ENCODE measurements at regions not wholly inside any gene's neighbourhood (a gene's known extent, or its start where the extent isn't known, plus 50 kb on each side); places are given as distances from the start of the nearest gene placed in this dataset.

DNA sequence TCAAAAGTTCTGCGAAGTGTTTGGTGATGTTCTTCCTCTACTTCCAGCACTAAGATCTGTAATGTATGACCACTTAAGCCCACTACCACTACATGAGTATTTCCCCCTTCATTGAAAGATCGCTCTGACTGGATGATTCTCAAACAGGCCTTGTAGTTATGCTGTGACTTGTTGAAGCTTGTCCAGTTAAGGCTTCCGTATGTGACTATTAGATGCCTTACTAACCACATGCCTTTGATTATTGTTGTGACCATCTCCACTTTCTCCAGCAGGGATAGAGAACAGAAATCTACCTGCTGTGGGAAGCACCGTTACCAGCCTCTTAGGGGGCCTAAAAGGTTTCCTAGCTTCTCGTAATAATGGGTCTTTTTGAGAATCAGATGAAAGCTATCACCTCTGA lies 81.1 kb downstream of the NOC3L start:
- TF ChIP-seq SIN3A (IDR thresholded peaks at IDR 0.05; ENCODE audit: low read depth) (no peak), POLR2A (IDR thresholded peaks at IDR 0.05; ENCODE audit: borderline replicate concordance, extremely low read depth, insufficient read depth, insufficient read length) (no peak), EZH2 (IDR thresholded peaks at IDR 0.05) (no peak), ELF1 (IDR thresholded peaks at IDR 0.05; ENCODE audit: borderline replicate concordance, low read depth) (no peak), POLR2AphosphoS5 (IDR thresholded peaks at IDR 0.05; ENCODE audit: low read depth, low read length) (no peak), ZFX (IDR thresholded peaks at IDR 0.05) (no peak), ZNF274 (IDR thresholded peaks at IDR 0.05; ENCODE audit: low read depth, low read length) (no peak), CEBPB (IDR thresholded peaks at IDR 0.05; ENCODE audit: low read depth) (no peak)
- TF ChIP-seq, protein P1, sequence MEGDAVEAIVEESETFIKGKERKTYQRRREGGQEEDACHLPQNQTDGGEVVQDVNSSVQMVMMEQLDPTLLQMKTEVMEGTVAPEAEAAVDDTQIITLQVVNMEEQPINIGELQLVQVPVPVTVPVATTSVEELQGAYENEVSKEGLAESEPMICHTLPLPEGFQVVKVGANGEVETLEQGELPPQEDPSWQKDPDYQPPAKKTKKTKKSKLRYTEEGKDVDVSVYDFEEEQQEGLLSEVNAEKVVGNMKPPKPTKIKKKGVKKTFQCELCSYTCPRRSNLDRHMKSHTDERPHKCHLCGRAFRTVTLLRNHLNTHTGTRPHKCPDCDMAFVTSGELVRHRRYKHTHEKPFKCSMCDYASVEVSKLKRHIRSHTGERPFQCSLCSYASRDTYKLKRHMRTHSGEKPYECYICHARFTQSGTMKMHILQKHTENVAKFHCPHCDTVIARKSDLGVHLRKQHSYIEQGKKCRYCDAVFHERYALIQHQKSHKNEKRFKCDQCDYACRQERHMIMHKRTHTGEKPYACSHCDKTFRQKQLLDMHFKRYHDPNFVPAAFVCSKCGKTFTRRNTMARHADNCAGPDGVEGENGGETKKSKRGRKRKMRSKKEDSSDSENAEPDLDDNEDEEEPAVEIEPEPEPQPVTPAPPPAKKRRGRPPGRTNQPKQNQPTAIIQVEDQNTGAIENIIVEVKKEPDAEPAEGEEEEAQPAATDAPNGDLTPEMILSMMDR (IDR thresholded peaks at IDR 0.05 in 2 of 3, conservative IDR thresholded peaks at IDR 0.05 in 1 of 3; ENCODE audit: borderline replicate concordance in 1 of 3, insufficient read depth in 1 of 3, low read depth in 2 of 3, low read length in 2 of 3): no peak
- TF ChIP-seq, protein P2, sequence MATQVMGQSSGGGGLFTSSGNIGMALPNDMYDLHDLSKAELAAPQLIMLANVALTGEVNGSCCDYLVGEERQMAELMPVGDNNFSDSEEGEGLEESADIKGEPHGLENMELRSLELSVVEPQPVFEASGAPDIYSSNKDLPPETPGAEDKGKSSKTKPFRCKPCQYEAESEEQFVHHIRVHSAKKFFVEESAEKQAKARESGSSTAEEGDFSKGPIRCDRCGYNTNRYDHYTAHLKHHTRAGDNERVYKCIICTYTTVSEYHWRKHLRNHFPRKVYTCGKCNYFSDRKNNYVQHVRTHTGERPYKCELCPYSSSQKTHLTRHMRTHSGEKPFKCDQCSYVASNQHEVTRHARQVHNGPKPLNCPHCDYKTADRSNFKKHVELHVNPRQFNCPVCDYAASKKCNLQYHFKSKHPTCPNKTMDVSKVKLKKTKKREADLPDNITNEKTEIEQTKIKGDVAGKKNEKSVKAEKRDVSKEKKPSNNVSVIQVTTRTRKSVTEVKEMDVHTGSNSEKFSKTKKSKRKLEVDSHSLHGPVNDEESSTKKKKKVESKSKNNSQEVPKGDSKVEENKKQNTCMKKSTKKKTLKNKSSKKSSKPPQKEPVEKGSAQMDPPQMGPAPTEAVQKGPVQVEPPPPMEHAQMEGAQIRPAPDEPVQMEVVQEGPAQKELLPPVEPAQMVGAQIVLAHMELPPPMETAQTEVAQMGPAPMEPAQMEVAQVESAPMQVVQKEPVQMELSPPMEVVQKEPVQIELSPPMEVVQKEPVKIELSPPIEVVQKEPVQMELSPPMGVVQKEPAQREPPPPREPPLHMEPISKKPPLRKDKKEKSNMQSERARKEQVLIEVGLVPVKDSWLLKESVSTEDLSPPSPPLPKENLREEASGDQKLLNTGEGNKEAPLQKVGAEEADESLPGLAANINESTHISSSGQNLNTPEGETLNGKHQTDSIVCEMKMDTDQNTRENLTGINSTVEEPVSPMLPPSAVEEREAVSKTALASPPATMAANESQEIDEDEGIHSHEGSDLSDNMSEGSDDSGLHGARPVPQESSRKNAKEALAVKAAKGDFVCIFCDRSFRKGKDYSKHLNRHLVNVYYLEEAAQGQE (IDR thresholded peaks at IDR 0.05; ENCODE audit: low read depth): no peak
